GM13977 (cell line): ENCODE measurements at regions not wholly inside any gene's neighbourhood (a gene's known extent, or its start where the extent isn't known, plus 50 kb on each side); places are given as distances from the start of the nearest gene placed in this dataset.
"Not testable (repeated sequence)": the region's sequence is repeated elsewhere in the genome, so short reads cannot be mapped to it uniquely, and the experiment has no call there.

Source experiments
- DNase-seq: peaks from one replicate; pipeline ENCODE4 v3.0.0; 2012; ENCODE audit warnings: low spot score
- CTCF ChIP-seq: IDR thresholded peaks from 2 replicates; pipeline ENCODE4 v1.5.1; 2012; ENCODE audit warnings: mild to moderate bottlenecking, control low read depth; ENCODE audit not compliant: insufficient read depth; ENCODE audit errors: extremely low read depth, missing control alignments
- in situ Hi-C: fragments of 300-500 bp; cut with MboI; formaldehyde crosslinking; loops from one replicate; pipeline ENCODE4 v1.12.0; 2022; ENCODE audit warnings: low sequenced_read_pairs, low pct_unique_long_range_greater_than_20kb, mixed read lengths, inconsistent platforms; ENCODE audit not compliant: unreplicated experiment

GRCh38 chr4:148539387-148539786 is 97.2 kb upstream of the NR3C2 start:
- in situ Hi-C loops: no loop called here
- no peak for TF ChIP-seq CTCF
- no peak for DNase-seq

- in situ Hi-C loops, DNase-seq: not testable (repeated sequence)
These were observed 91.6 kb upstream of the NR3C2 start for GRCh38 chr4:148533851-148534250.

GRCh38 chr4:148530114-148530513 is 87.9 kb upstream of the NR3C2 start:
- TF ChIP-seq CTCF: no peak
- no peak for DNase-seq
- in situ Hi-C loops: no loop called here

- no peak for DNase-seq
- in situ Hi-C loops: no loop called here
- TF ChIP-seq CTCF: no peak
These were observed 85.4 kb upstream of the NR3C2 start for GRCh38 chr4:148527571-148527970.

- in situ Hi-C loops: no loop called here
- no peak for TF ChIP-seq CTCF
- no peak for DNase-seq
These were observed 80.8 kb upstream of the NR3C2 start for GRCh38 chr4:148522995-148523394.

GRCh38 chr4:148515248-148515647 is 73.0 kb upstream of the NR3C2 start:
- in situ Hi-C loops: no loop called here
- DNase-seq: no peak
- TF ChIP-seq CTCF: no peak

GRCh38 chr4:148514581-148514980 is 72.4 kb upstream of the NR3C2 start:
- DNase-seq: no peak
- in situ Hi-C loops: no loop called here
- no peak for TF ChIP-seq CTCF

- TF ChIP-seq CTCF: no peak
- in situ Hi-C loops: no loop called here
These were observed 71.8 kb upstream of the NR3C2 start for GRCh38 chr4:148514041-148514440.

More at GRCh38 chr4:148514041-148514440, 71.8 kb upstream of the NR3C2 start:
- no peak for DNase-seq
